ENCODE measurements at regions not wholly inside any gene's neighbourhood (a gene's known extent, or its start where the extent isn't known, plus 50 kb on each side); places are given as distances from the start of the nearest gene placed in this dataset.

DNA sequence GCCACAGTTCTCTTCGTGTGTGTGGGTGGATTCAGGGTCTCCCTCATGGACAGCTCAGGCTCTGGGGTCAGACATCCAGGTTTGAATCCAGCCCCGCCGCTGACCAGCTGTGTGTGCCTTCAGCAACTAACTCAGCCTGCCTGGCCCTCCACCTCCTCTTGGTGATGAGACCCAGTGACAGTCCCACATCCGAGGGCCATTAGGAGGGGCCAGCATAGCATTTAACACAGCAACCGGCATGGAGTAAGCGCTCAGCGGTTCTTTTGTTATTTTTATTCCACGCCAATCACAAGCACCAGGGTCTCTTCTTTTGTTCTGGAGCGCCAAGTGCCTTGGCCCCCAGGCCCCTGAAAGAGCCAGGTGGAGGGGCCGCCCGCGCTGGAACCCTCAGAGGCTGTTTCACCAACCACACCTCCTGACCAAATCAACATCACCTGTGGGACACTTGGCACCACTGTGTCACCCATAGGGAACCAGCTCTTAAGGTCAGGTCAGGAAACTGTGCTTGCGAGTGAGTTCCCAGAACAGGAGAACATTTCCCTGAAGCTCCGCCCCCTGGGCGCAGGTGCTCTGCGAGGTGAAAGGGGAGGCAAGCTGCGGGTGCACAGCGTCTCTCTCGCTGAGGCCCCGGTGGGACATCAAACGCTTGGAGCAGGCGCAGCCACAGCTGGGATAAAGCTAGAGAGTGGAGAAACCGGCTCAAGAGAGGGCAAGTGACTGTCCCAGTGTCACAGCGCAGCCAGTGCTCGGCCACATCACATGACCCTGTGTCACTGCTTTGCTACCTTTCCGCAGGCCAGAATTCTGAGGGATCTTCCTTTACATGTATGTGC is 311.3 kb downstream of the UACA start:
- H3K27me3 ChIP-seq (ENCODE audit: insufficient read depth, poor library complexity, severe bottlenecking) = no peaks in the 10 kb centered on the region
- TF ChIP-seq POLR2AphosphoS5 (IDR thresholded peaks at IDR 0.05; ENCODE audit: low read depth) (no peak), GABPA (IDR thresholded peaks at IDR 0.05; ENCODE audit: low read depth) (no peak), SPI1 (IDR thresholded peaks at IDR 0.05; ENCODE audit: borderline replicate concordance, low read depth) (no peak)
- TF ChIP-seq, protein P1, sequence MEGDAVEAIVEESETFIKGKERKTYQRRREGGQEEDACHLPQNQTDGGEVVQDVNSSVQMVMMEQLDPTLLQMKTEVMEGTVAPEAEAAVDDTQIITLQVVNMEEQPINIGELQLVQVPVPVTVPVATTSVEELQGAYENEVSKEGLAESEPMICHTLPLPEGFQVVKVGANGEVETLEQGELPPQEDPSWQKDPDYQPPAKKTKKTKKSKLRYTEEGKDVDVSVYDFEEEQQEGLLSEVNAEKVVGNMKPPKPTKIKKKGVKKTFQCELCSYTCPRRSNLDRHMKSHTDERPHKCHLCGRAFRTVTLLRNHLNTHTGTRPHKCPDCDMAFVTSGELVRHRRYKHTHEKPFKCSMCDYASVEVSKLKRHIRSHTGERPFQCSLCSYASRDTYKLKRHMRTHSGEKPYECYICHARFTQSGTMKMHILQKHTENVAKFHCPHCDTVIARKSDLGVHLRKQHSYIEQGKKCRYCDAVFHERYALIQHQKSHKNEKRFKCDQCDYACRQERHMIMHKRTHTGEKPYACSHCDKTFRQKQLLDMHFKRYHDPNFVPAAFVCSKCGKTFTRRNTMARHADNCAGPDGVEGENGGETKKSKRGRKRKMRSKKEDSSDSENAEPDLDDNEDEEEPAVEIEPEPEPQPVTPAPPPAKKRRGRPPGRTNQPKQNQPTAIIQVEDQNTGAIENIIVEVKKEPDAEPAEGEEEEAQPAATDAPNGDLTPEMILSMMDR (IDR thresholded peaks at IDR 0.05; ENCODE audit: insufficient read depth, low read length) = no peak
- TF ChIP-seq, protein P2, sequence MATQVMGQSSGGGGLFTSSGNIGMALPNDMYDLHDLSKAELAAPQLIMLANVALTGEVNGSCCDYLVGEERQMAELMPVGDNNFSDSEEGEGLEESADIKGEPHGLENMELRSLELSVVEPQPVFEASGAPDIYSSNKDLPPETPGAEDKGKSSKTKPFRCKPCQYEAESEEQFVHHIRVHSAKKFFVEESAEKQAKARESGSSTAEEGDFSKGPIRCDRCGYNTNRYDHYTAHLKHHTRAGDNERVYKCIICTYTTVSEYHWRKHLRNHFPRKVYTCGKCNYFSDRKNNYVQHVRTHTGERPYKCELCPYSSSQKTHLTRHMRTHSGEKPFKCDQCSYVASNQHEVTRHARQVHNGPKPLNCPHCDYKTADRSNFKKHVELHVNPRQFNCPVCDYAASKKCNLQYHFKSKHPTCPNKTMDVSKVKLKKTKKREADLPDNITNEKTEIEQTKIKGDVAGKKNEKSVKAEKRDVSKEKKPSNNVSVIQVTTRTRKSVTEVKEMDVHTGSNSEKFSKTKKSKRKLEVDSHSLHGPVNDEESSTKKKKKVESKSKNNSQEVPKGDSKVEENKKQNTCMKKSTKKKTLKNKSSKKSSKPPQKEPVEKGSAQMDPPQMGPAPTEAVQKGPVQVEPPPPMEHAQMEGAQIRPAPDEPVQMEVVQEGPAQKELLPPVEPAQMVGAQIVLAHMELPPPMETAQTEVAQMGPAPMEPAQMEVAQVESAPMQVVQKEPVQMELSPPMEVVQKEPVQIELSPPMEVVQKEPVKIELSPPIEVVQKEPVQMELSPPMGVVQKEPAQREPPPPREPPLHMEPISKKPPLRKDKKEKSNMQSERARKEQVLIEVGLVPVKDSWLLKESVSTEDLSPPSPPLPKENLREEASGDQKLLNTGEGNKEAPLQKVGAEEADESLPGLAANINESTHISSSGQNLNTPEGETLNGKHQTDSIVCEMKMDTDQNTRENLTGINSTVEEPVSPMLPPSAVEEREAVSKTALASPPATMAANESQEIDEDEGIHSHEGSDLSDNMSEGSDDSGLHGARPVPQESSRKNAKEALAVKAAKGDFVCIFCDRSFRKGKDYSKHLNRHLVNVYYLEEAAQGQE (IDR thresholded peaks at IDR 0.05; ENCODE audit: insufficient replicate concordance, low read depth) = no peak
- DNase-seq (ENCODE audit: low read depth in 1 of 2, low spot score in 1 of 2) = no peak
- H3K27ac ChIP-seq (replicated peaks) = no peak overlapping the region
- H3K4me3 ChIP-seq (replicated peaks; ENCODE audit: insufficient read depth, low read length) = no peak overlapping the region

DNA sequence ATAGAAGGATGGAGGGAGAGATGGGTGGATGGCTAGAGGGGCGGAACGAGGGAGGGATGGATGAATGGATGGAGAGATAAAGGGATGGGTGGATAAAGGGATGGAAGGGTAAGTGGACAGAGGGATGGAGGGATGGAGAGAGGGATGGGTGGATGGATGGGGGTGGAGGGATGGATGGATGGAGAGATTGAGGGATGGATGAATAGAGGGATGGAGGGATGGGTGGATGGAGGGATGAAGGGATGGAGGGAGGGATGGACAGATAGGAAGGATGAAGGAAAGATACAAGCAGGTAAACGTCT is 313.3 kb downstream of the UACA start:
- Histone ChIP-seq H3K27me3 (ENCODE audit: insufficient read depth, poor library complexity, severe bottlenecking) (no peaks in the 10 kb centered on the region), H3K4me3 (replicated peaks; ENCODE audit: insufficient read depth, low read length) (no peak overlapping the region), H3K27ac (replicated peaks) (no peak overlapping the region)
- DNase-seq (ENCODE audit: low read depth in 1 of 2, low spot score in 1 of 2) = no peak
- no peak for TF ChIP-seq SPI1 (IDR thresholded peaks at IDR 0.05; ENCODE audit: borderline replicate concordance, low read depth)
- TF ChIP-seq GABPA (IDR thresholded peaks at IDR 0.05; ENCODE audit: low read depth) = no peak
- no peak for TF ChIP-seq POLR2AphosphoS5 (IDR thresholded peaks at IDR 0.05; ENCODE audit: low read depth)
- TF ChIP-seq, protein P2 (IDR thresholded peaks at IDR 0.05; ENCODE audit: insufficient replicate concordance, low read depth) = no peak
- TF ChIP-seq, protein P1 (IDR thresholded peaks at IDR 0.05; ENCODE audit: insufficient read depth, low read length) = no peak

DNA sequence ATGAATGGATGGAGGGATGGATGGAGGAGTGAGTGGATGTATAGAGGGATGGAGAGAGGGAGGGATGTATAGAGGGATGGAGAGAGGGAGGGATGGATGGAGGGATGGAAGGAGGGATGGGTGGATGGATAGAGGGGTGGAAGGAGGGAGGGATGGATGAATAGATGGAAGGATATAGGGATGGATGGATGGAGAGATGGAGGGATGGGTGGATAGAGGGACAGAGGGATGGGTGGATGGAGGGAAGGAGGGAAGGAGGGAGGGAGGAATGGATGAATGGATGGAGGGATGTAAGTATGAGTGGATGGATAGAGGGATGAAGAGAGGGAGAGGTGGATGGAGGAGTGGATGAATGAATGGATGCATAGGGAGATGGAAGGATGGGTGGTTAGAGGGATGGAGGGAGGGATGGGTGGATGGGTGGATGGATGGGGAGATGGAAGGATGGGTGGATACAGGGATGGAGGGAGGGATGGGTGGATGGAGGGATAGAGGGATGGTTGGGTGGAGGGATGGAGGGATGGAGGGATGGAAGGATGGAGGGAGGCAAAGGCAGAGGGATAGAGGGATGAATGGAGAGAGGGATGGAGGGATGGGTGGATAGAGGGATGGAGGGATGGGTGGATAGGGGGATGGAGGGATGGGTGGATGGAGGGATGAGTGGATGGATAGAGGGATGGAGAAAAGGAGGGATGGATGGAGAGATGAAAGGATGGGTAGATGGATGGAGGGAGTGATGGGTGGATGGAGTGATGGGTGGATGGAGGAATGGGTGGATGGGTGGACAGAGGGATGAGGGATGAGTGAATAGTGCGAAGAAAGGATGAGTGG is 313.8 kb downstream of the UACA start:
- no peaks in the 10 kb centered on the region for H3K27me3 ChIP-seq (ENCODE audit: insufficient read depth, poor library complexity, severe bottlenecking)
- no peak overlapping the region for H3K4me3 ChIP-seq (replicated peaks; ENCODE audit: insufficient read depth, low read length)
- H3K27ac ChIP-seq (replicated peaks) = no peak overlapping the region
- TF ChIP-seq GABPA (IDR thresholded peaks at IDR 0.05; ENCODE audit: low read depth) (no peak), SPI1 (IDR thresholded peaks at IDR 0.05; ENCODE audit: borderline replicate concordance, low read depth) (no peak), POLR2AphosphoS5 (IDR thresholded peaks at IDR 0.05; ENCODE audit: low read depth) (no peak)
- TF ChIP-seq, protein P1 (IDR thresholded peaks at IDR 0.05; ENCODE audit: insufficient read depth, low read length) = no peak
- TF ChIP-seq, protein P2 (IDR thresholded peaks at IDR 0.05; ENCODE audit: insufficient replicate concordance, low read depth) = no peak
- no peak for DNase-seq (ENCODE audit: low read depth in 1 of 2, low spot score in 1 of 2)
